ENCODE measurements at regions not wholly inside any gene's neighbourhood (a gene's known extent, or its start where the extent isn't known, plus 50 kb on each side); places are given as distances from the start of the nearest gene placed in this dataset.

GRCh38 chrX:40374486-40374885 lies 206.3 kb upstream of the ATP6AP2 start:
- H3K4me1 ChIP-seq, result no peaks in the 10 kb centered on the region
- no peaks in the 10 kb centered on the region for H3K9me3 ChIP-seq
- H3K27me3 ChIP-seq, result no peaks in the 10 kb centered on the region
- TF ChIP-seq CTCF (IDR thresholded peaks at IDR 0.05), result no peak
- no peak for TF ChIP-seq POLR2A (IDR thresholded peaks at IDR 0.05)
- H3K4me3 ChIP-seq, result no peak overlapping the region
- H3K27ac ChIP-seq, result no peak overlapping the region
- intact Hi-C loops (cut with DNase I; ENCODE audit: low total_unique reads), result no loop called here
- no peak for DNase-seq
- no peaks in the 10 kb centered on the region for H3K36me3 ChIP-seq

GRCh38 chrX:40373641-40374040 lies 207.1 kb upstream of the ATP6AP2 start:
- Histone ChIP-seq H3K4me1 (no peaks in the 10 kb centered on the region), H3K27ac (no peak overlapping the region), H3K27me3 (no peaks in the 10 kb centered on the region), H3K4me3 (no peak overlapping the region), H3K36me3 (no peaks in the 10 kb centered on the region), H3K9me3 (no peaks in the 10 kb centered on the region)
- DNase-seq, result no peak
- no peak for TF ChIP-seq POLR2A (IDR thresholded peaks at IDR 0.05)
- no peak for TF ChIP-seq CTCF (IDR thresholded peaks at IDR 0.05)
- intact Hi-C loops (cut with DNase I; ENCODE audit: low total_unique reads), result no loop called here

- Histone ChIP-seq H3K27me3 (no peaks in the 10 kb centered on the region), H3K36me3 (no peaks in the 10 kb centered on the region), H3K27ac (no peak overlapping the region), H3K4me1 (no peaks in the 10 kb centered on the region), H3K9me3 (no peaks in the 10 kb centered on the region), H3K4me3 (no peak overlapping the region)
- no peak for TF ChIP-seq CTCF (IDR thresholded peaks at IDR 0.05)
- DNase-seq, result no peak
- intact Hi-C loops (cut with DNase I; ENCODE audit: low total_unique reads), result no loop called here
These were observed 207.7 kb upstream of the ATP6AP2 start for GRCh38 chrX:40373025-40373424.

DNA sequence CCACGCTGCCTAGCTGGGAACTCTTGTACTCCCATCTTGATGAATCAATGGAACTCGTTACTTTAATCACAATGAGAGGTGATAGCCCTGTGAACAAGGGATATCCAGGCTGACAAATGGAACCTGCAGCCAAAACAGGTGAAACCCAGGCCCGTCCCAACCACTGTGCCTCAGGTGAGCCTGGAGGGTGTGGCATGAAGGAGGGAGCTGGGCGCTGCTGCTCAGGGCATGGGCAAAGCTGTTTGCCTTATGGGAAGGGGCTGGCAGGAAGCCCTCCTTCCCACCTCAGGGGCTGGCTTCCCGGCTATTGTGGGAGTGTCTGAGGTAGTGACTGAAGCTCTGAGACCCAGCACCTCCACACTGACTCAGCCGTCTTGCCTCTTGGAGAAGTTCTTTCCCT lies 209.4 kb upstream of the ATP6AP2 start:
- no peaks in the 10 kb centered on the region for H3K36me3 ChIP-seq
- H3K4me1 ChIP-seq, result no peaks in the 10 kb centered on the region
- no peaks in the 10 kb centered on the region for H3K27me3 ChIP-seq
- no peak overlapping the region for H3K4me3 ChIP-seq
- DNase-seq, result no peak
- TF ChIP-seq CTCF (IDR thresholded peaks at IDR 0.05) (no peak), POLR2A (IDR thresholded peaks at IDR 0.05) (no peak)
- no peaks in the 10 kb centered on the region for H3K9me3 ChIP-seq
- no peak overlapping the region for H3K27ac ChIP-seq
- intact Hi-C loops (cut with DNase I; ENCODE audit: low total_unique reads), result no loop called here

- no peak for DNase-seq
- intact Hi-C loops (cut with DNase I; ENCODE audit: low total_unique reads), result no loop called here
- Histone ChIP-seq H3K27me3 (no peaks in the 10 kb centered on the region), H3K27ac (no peak overlapping the region), H3K4me3 (no peak overlapping the region), H3K4me1 (no peaks in the 10 kb centered on the region), H3K36me3 (no peaks in the 10 kb centered on the region), H3K9me3 (no peaks in the 10 kb centered on the region)
- no peak for TF ChIP-seq POLR2A (IDR thresholded peaks at IDR 0.05)
- TF ChIP-seq CTCF (IDR thresholded peaks at IDR 0.05), result no peak
These were observed 212.1 kb upstream of the ATP6AP2 start for GRCh38 chrX:40368611-40369061.

All from uterus (tissue), 3 donors.